Left lung (tissue), 4 donors: ENCODE measurements at regions not wholly inside any gene's neighbourhood (a gene's known extent, or its start where the extent isn't known, plus 50 kb on each side); places are given as distances from the start of the nearest gene placed in this dataset.

Experiments
- ATAC-seq: fragments of 200-7000 bp; cut with Tn5 transposase; one replicate; pipeline ENCODE4 v1.9.1; 2020; ENCODE audit warnings: moderate library complexity
- DNase-seq, 4 donors: peaks; one replicate each; pipeline ENCODE4 v3.0.0-alpha.2; 2013 to 2020
- H3K27ac ChIP-seq, 2 donors: fragments of 200-600 bp; sonication (generic) in 1 of 2; one replicate each; pipeline versions ENCODE4 v1.5.0 to v1.8.0; 2020 to 2021
- H3K27me3 ChIP-seq, 2 donors: fragments of 200-600 bp; sonication (generic) in 1 of 2; one replicate each; pipeline versions ENCODE4 v1.5.0 to v1.8.0; 2020 to 2021
- H3K36me3 ChIP-seq, 2 donors: fragments of 200-600 bp; sonication (generic) in 1 of 2; one replicate each; pipeline versions ENCODE4 v1.5.0 to v1.8.0; 2020 to 2021
- H3K4me1 ChIP-seq, 2 donors: fragments of 200-600 bp; one replicate each; pipeline ENCODE4 v1.8.0; 2021
- H3K4me3 ChIP-seq, 2 donors: fragments of 200-600 bp; sonication (generic) in 1 of 2; one replicate each; pipeline versions ENCODE4 v1.5.0 to v1.8.0; 2020 to 2021; ENCODE audit warnings: mild to moderate bottlenecking in 1 of 2
- H3K9me3 ChIP-seq, 2 donors: fragments of 200-600 bp; sonication (generic) in 1 of 2; one replicate each; pipeline versions ENCODE4 v1.5.0 to v1.8.0; 2020 to 2021
- intact Hi-C, 2 donors: fragments of 100-400 bp; cut with DNase I; formaldehyde crosslinking; loops; one replicate each; pipeline versions ENCODE4 v1.11.2 to v1.14.2; 2022
- TF ChIP-seq, protein P1 (sequence below), 2 donors: fragments of 200-600 bp; sonication (generic) in 1 of 2; IDR thresholded peaks; one replicate each; pipeline versions ENCODE4 v1.5.0 to v1.8.0; 2021; ENCODE audit warnings: antibody characterized with exemption in 2 of 2
- donor health status: DM: no; HTN: yes; CAD: no.
- donor health status: DM: no; HTN: no; CAD: no.

DNA sequence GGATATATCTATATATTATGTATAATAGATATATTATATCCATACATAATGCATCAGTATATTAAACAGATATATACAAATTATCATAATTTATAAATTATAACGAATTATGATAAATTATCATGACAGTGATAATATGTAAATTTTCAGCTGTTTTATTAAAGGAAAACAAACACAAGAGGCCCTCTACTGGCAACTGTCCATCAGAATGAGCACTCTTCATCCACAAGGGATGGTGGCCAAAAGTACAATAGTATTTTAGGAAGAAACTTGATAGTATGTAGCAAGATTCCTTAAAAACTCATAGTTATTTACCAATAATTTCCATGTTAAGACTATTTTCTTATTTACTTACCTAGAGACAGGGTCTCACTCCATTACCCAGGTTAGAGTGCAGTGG lies 113.3 kb upstream of the LPAR1 start:
- no peak for ATAC-seq
- no peaks in the 10 kb centered on the region for H3K27me3 ChIP-seq
- intact Hi-C loops, result no loop called here
- no peak overlapping the region for H3K4me3 ChIP-seq
- peaks cover 0 to 22% of the 10 kb centered on the region in 2 donors for H3K4me1 ChIP-seq
- H3K36me3 ChIP-seq, result no peaks in the 10 kb centered on the region
- TF ChIP-seq, protein P1, sequence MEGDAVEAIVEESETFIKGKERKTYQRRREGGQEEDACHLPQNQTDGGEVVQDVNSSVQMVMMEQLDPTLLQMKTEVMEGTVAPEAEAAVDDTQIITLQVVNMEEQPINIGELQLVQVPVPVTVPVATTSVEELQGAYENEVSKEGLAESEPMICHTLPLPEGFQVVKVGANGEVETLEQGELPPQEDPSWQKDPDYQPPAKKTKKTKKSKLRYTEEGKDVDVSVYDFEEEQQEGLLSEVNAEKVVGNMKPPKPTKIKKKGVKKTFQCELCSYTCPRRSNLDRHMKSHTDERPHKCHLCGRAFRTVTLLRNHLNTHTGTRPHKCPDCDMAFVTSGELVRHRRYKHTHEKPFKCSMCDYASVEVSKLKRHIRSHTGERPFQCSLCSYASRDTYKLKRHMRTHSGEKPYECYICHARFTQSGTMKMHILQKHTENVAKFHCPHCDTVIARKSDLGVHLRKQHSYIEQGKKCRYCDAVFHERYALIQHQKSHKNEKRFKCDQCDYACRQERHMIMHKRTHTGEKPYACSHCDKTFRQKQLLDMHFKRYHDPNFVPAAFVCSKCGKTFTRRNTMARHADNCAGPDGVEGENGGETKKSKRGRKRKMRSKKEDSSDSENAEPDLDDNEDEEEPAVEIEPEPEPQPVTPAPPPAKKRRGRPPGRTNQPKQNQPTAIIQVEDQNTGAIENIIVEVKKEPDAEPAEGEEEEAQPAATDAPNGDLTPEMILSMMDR (IDR thresholded peaks at IDR 0.05), result no peak
- no peak for DNase-seq
- H3K9me3 ChIP-seq, result no peaks in the 10 kb centered on the region
- H3K27ac ChIP-seq, result no peak overlapping the region

DNA sequence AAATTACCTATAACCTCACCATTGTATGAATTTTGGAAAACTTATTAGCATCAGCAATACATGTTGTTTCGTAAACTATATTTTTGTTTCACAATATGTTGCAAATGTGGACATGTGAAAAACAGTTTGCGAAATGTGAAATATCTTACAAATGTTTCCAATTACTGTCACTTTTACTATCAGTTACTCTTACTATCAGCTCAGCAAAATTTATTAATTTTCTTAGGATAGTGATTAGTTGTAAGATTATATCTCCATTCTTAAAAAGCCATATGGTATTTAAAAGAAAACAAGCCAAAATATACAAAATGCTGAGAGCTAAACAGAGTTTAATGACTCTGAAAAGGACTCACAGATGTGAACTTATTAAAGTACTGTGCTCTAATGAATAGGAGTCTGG lies 111.9 kb upstream of the LPAR1 start:
- TF ChIP-seq, protein P1 (IDR thresholded peaks at IDR 0.05), result no peak
- ATAC-seq, result no peak
- Histone ChIP-seq H3K9me3 (no peaks in the 10 kb centered on the region), H3K36me3 (no peaks in the 10 kb centered on the region), H3K4me1 (peaks cover 0 to 22% of the 10 kb centered on the region in 2 donors), H3K4me3 (no peak overlapping the region), H3K27me3 (no peaks in the 10 kb centered on the region), H3K27ac (no peak overlapping the region)
- DNase-seq, result peak in 1 of 4 donors; percentile 65
- intact Hi-C loops, result no loop called here

DNA sequence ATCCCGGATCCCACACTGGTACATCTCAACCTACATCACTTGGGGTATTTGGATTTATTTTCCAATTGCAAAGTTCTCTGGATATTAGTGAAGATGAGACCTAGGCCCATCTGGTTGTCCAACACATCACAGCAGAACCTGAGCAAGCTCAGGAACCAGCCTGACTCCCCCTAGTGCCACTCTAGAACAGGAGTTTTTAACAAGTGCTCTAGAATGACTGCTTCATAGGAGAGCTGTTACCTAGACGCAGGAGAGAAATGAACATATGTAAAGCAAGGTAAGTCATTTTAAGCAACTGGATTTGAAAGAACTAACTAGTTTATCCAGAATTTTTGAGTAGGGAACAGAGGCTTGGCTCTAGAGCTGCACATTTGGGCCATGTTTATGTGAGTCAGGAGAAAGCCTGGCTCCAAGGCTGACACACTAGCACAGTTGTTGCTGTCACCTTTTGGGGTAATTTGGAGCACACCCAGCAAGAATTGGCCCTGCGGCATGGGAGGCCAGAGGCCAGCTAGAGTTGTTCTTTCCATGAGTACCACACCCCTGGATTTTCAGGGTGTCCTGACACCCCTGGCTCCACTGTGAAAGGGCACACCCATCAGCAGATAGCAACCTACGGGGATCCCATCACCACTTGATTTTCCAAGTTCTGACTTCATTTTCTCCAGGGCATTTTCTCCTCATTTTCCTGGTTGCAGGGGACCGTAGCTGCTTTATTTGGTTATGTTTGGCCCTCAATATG lies 110.9 kb upstream of the LPAR1 start:
- no peaks in the 10 kb centered on the region for H3K9me3 ChIP-seq
- intact Hi-C loops, result no loop called here
- H3K4me3 ChIP-seq, result no peak overlapping the region
- ATAC-seq, result peak; percentile 62
- H3K27ac ChIP-seq, result peak overlapping the region in 1 of 2 donors; percentile 39
- TF ChIP-seq, protein P1 (IDR thresholded peaks at IDR 0.05), result no peak
- H3K36me3 ChIP-seq, result no peaks in the 10 kb centered on the region
- no peak for DNase-seq
- peaks cover 0 to 22% of the 10 kb centered on the region in 2 donors for H3K4me1 ChIP-seq
- H3K27me3 ChIP-seq, result no peaks in the 10 kb centered on the region

DNA sequence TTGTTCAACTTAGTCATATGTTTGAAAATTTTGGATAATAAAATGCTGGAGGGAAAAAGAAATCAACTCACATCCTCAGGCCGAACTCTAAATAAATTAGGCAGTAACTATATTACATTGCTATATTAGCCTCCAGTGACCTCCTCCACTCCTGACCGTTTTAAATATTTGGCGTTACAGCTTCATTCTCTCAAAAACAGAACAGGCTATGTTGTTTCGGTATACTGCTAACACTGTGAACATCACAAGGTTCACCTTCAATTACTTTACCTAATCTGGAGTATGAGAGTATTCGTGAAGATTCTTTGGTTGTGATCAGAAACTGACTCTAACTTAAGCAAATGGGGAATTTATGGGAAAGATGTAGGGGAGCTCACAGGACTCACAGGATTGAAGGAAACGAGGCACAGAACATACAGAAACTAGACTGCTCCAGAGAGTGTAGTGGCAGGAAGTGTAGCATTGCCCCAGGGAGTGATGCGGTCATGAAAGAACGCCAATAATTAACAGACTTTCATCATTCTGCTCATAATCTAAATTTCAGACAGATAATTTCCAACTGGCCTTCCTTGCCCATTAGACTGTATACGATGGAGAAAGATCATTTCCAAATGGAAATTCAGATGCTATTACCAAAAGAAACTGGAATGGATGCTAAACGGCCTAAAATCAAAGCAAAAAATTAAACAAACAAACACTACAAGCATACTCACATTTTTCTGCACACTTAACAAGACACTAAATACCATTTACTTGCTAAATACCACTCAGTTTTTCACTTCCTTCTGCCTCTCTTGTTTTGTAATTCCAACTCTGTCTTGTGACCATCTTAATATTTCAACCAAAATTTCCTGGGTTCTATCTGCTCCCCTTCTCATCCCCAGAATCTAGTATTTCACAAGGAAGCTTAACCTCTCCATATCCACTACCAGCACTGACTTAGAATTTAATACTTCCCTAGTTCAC lies 110.1 kb upstream of the LPAR1 start:
- H3K9me3 ChIP-seq, result no peaks in the 10 kb centered on the region
- H3K36me3 ChIP-seq, result no peaks in the 10 kb centered on the region
- peak overlapping the region in 1 of 2 donors; percentile 39 for H3K27ac ChIP-seq
- TF ChIP-seq, protein P1 (IDR thresholded peaks at IDR 0.05), result no peak
- H3K4me1 ChIP-seq, result peaks cover 0 to 22% of the 10 kb centered on the region in 2 donors
- intact Hi-C loops, result no loop called here
- DNase-seq (peak in 1 of 4 donors; percentile 37), ATAC-seq (no peak)
- no peak overlapping the region for H3K4me3 ChIP-seq
- H3K27me3 ChIP-seq, result no peaks in the 10 kb centered on the region

DNA sequence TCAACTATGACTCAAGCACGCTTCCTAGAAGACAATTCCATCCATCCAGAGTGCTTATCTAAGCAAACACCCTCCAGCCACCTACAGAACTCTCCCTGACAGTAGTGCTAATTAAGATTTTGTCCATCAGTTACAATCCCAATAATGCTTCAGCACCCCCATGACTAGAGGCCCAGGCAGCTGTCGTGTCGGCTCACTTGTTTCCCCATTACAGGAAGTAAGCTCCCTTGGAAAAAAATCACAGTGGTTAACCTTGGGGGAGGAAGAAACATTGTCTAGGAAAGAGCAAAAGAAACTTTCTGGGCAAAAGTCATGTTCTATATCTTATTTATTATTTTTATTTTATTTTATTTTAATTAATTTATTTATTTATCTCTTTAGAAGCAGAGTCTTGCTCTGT lies 108.8 kb upstream of the LPAR1 start:
- no peak for ATAC-seq
- intact Hi-C loops, result no loop called here

More for the DNA sequence above, 108.8 kb upstream of the LPAR1 start:
- TF ChIP-seq, protein P1 (IDR thresholded peaks at IDR 0.05), result no peak
- H3K9me3 ChIP-seq, result no peaks in the 10 kb centered on the region
- no peaks in the 10 kb centered on the region for H3K27me3 ChIP-seq
- H3K4me1 ChIP-seq, result peaks cover 0 to 22% of the 10 kb centered on the region in 2 donors
- DNase-seq, result no peak
- H3K27ac ChIP-seq, result no peak overlapping the region
- no peak overlapping the region for H3K4me3 ChIP-seq
- no peaks in the 10 kb centered on the region for H3K36me3 ChIP-seq
